22Rv1 (cell line): ENCODE measurements at regions not wholly inside any gene's neighbourhood (a gene's known extent, or its start where the extent isn't known, plus 50 kb on each side); places are given as distances from the start of the nearest gene placed in this dataset.

Source experiments
- ZFX ChIP-seq: fragments of 450-650 bp; IDR thresholded peaks from 2 replicates; pipeline ENCODE4 v1.6.1; 2017; ENCODE audit warnings: antibody characterized with exemption, borderline replicate concordance
- TF ChIP-seq, protein P1 (sequence below): fragments of 450-650 bp; IDR thresholded peaks from 2 replicates; pipeline ENCODE4 v1.5.1; 2017; ENCODE audit warnings: mild to moderate bottlenecking

DNA sequence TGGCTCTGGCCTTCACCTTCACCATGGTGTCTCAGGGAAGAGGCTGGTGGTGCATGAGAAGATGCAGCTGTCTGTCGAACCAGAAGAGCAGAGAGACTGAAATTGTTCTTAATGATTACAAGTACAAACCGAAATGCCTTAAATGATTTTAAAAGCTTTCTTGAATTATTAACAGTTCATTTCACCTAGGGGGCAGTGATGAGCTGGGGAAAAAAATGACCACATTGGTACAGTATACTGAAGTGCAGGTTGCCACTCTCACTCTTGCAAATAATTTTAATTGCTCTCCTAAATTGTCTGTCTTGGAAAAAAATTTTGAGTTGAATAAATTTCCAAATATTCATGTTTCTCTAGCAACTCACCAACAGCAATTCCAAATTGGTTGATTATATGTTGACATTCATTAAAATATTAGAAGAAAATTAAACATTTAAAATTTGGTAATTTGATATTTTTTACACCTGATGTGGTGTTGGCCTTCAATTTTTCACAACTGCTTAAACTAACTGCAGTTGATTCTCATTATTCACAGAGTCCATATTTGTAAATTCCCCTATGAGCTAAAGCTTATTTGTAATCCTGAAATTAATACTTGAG lies 692.6 kb downstream of the ZWINT start:
- TF ChIP-seq, protein P1, sequence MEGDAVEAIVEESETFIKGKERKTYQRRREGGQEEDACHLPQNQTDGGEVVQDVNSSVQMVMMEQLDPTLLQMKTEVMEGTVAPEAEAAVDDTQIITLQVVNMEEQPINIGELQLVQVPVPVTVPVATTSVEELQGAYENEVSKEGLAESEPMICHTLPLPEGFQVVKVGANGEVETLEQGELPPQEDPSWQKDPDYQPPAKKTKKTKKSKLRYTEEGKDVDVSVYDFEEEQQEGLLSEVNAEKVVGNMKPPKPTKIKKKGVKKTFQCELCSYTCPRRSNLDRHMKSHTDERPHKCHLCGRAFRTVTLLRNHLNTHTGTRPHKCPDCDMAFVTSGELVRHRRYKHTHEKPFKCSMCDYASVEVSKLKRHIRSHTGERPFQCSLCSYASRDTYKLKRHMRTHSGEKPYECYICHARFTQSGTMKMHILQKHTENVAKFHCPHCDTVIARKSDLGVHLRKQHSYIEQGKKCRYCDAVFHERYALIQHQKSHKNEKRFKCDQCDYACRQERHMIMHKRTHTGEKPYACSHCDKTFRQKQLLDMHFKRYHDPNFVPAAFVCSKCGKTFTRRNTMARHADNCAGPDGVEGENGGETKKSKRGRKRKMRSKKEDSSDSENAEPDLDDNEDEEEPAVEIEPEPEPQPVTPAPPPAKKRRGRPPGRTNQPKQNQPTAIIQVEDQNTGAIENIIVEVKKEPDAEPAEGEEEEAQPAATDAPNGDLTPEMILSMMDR: peak; percentile 75
- no peak for TF ChIP-seq ZFX
